GM18951 (cell line): ENCODE measurements at regions not wholly inside any gene's neighbourhood (a gene's known extent, or its start where the extent isn't known, plus 50 kb on each side); places are given as distances from the start of the nearest gene placed in this dataset.

Experiments
- POLR2A ChIP-seq: IDR thresholded peaks from 4 replicates; pipeline ENCODE4 v1.6.1; 2011; ENCODE audit warnings: mild to moderate bottlenecking; ENCODE audit not compliant: insufficient read length, insufficient read depth; ENCODE audit errors: extremely low read depth
- in situ Hi-C: fragments of 300-500 bp; cut with MboI; formaldehyde crosslinking; loops from one replicate; pipeline ENCODE4 v1.12.0; 2022; ENCODE audit warnings: low sequenced_read_pairs, mixed read lengths, inconsistent platforms; ENCODE audit not compliant: unreplicated experiment

GRCh38 chrX:42955349-42955748, 177.4 kb upstream of the PPP1R2C start:
- in situ Hi-C loops: no loop called here
- TF ChIP-seq POLR2A: no peak

- no peak for TF ChIP-seq POLR2A
- in situ Hi-C loops: no loop called here
Observed at GRCh38 chrX:42967681-42968300, 189.8 kb upstream of the PPP1R2C start.

DNA sequence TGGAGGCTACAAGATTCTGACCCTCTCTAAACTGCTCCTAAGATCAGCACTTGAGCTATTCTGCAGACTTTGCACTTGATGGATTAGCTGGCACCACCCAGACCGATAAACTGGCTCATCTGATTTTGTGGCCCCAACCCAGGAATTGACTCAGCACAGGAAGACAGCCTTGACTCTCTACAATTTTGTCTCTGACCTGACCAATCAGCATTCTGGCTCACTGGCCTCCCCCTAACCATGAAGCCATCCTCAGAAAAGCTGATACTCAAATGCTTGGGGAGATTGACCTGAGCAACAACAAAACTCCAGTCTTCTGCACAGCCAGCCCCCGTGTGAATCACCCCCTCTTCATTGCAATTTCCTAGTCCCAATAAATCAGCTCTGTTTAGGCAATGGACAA, 195.4 kb upstream of the PPP1R2C start:
- in situ Hi-C loops: no loop called here
- TF ChIP-seq POLR2A: no peak

- TF ChIP-seq POLR2A: no peak
- in situ Hi-C loops: no loop called here
Observed at GRCh38 chrX:42975906-42976305, 197.9 kb upstream of the PPP1R2C start.

GRCh38 chrX:42976746-42977366, 198.9 kb upstream of the PPP1R2C start:
- no peak for TF ChIP-seq POLR2A
- in situ Hi-C loops: no loop called here

- in situ Hi-C loops: no loop called here
- no peak for TF ChIP-seq POLR2A
Observed at GRCh38 chrX:42978655-42979379, 200.9 kb upstream of the PPP1R2C start.

DNA sequence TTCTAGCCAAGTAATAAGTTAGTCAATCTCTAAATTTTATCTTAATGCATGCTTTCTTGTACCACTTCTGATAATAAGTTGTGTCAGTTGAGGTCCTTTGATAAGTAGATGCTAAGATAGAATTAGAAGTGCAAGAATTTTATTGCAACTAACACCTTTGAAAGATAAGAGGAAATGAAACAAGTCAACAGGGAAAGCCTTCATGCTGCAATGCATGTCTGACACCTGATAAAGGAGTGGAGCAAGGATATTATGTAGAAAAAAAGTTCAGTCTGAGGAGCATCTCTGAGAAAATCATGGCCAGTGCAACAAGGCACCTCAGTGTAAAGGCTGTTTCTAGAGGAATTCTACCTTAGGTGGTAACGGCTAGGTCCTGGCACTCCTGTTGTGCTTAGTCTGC, 210.7 kb upstream of the PPP1R2C start:
- TF ChIP-seq POLR2A: no peak
- in situ Hi-C loops: no loop called here

DNA sequence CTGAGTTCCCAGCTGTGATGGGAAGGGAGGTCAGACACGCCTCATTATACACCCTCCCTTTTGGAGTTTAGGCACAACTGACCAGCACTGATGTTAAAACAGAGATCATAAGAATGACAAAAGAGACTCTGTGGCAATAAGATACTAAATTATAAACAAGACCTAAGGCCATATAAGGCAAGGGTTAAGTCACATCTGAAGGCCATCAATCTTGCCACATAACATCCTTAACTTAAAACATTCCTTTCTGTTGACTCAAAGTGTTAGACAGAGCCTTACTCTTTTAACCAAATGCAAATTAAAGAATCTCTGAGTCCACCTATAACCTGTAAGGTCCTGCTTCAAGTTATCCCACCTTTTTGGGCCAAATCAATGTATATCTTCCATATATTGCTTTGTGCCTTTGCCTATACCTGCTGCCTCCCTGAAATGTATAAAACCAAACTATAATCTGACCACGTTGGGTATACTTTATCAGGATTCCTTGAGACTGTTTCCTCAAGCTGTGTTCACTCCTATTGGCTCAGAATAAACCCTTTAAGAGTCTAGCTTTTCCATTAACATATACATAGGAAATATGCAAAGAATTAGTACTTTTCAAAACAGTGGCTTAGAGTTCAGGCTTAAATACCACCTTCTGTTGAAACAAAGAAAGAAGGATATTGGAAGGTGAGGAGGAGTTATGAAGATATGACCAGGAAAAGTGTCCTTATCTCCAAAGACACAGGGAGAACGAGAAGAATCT, 214.4 kb upstream of the PPP1R2C start:
- in situ Hi-C loops: no loop called here
- no peak for TF ChIP-seq POLR2A

GRCh38 chrX:42996861-42997260, 218.9 kb upstream of the PPP1R2C start:
- no peak for TF ChIP-seq POLR2A
- in situ Hi-C loops: no loop called here

GRCh38 chrX:43000121-43000520, 222.2 kb upstream of the PPP1R2C start:
- in situ Hi-C loops: no loop called here
- no peak for TF ChIP-seq POLR2A

GRCh38 chrX:43002526-43003203, 224.7 kb upstream of the PPP1R2C start:
- in situ Hi-C loops: no loop called here
- TF ChIP-seq POLR2A: no peak

DNA sequence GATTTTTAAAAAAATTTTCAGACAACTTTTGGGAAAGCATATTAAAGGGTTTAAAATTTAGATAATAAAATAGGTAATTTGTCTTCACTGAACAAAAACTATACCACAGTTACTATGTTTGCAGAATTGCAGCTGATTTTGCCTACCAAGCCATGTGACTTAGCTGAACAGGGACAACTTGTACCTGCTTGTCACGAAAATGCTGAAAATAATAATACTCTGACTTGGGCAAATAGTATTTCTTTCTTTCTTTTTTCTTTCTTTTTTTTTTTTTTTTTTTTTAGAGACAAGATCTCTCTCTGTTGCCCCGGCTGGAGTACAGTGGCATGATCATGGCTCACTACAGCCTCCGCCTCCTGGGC, 225.2 kb upstream of the PPP1R2C start:
- TF ChIP-seq POLR2A: no peak
- in situ Hi-C loops: no loop called here

- in situ Hi-C loops: no loop called here
- no peak for TF ChIP-seq POLR2A
Observed at GRCh38 chrX:43003939-43004338, 226.0 kb upstream of the PPP1R2C start.
